Nephron progenitor cell (in vitro differentiated cells): ENCODE measurements at regions not wholly inside any gene's neighbourhood (a gene's known extent, or its start where the extent isn't known, plus 50 kb on each side); places are given as distances from the start of the nearest gene placed in this dataset.
"Not testable (repeated sequence)": the region's sequence is repeated elsewhere in the genome, so short reads cannot be mapped to it uniquely, and the experiment has no call there.

Experiments used
- DNase-seq: peaks from one replicate; pipeline ENCODE4 v3.0.0; 2021
- H3K27ac Mint-ChIP-seq: 2 replicates; pipeline ENCODE4 v1.8.0; 2021; ENCODE audit warnings: mild to moderate bottlenecking, moderate library complexity, mixed read lengths
- H3K27me3 Mint-ChIP-seq: 2 replicates; pipeline ENCODE4 v1.8.0; 2021; ENCODE audit warnings: mild to moderate bottlenecking, low read depth, mixed read lengths; ENCODE audit not compliant: poor library complexity
- H3K36me3 Mint-ChIP-seq: 2 replicates; pipeline ENCODE4 v1.8.0; 2021; ENCODE audit warnings: low read depth, mixed read lengths
- H3K4me1 Mint-ChIP-seq: 2 replicates; pipeline ENCODE4 v1.8.0; 2021; ENCODE audit warnings: mixed read lengths
- H3K4me3 Mint-ChIP-seq: 2 replicates; pipeline ENCODE4 v1.8.0; 2021; ENCODE audit warnings: mild to moderate bottlenecking, moderate library complexity, mixed read lengths
- H3K9me3 Mint-ChIP-seq: 2 replicates; pipeline ENCODE4 v1.8.0; 2021; ENCODE audit warnings: mild to moderate bottlenecking, moderate library complexity, mixed read lengths

GRCh38 chr7:35921338-35921737 lies 120.5 kb downstream of the SEPTIN7 start:
- H3K36me3 Mint-ChIP-seq, H3K9me3 Mint-ChIP-seq, H3K4me3 Mint-ChIP-seq, H3K4me1 Mint-ChIP-seq, H3K27ac Mint-ChIP-seq, DNase-seq, H3K27me3 Mint-ChIP-seq: not testable (repeated sequence)

DNA sequence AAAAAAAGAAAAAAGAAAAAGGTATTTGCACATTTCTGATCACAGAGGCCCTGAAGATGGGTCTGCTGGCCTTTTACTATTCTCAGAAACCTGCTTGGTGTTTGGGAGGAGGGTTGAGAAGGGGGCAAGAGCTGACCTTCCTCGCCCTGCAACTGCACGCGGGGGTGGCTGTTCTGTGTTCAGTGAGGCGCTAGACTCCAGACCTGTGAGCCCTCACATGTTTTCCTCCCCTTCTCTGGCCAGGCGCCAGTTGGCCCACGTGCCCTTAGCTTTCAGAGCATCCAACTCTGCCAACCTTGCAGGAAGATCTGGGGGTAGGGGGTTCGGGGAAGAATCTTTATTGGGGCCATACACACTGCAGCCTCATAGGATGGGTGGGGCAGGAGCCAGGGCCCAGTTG lies 123.8 kb downstream of the SEPTIN7 start:
- H3K4me1 Mint-ChIP-seq, H3K9me3 Mint-ChIP-seq, H3K4me3 Mint-ChIP-seq, H3K27me3 Mint-ChIP-seq, H3K27ac Mint-ChIP-seq, DNase-seq, H3K36me3 Mint-ChIP-seq: not testable (repeated sequence)

DNA sequence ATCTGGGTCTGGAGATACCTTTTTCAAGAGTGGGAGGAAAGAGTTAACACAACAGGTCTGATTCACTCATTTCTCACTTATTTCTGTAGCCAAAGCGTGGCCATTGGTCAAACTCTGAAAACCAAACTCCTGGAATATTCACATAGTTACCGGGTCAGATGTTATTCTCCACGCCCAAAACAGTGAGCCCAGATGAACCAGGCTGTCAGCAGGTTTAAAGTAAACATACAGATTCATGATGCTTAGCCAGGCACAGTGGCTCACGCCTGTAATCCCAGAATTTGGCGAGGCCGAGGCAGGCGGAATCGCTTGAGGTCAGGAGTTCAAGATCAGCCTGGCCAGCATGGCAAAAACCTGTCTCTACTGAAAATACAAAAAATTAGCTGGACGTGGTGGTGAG lies 126.1 kb downstream of the SEPTIN7 start:
- H3K36me3 Mint-ChIP-seq, H3K9me3 Mint-ChIP-seq, H3K27me3 Mint-ChIP-seq: not testable (repeated sequence)

DNA sequence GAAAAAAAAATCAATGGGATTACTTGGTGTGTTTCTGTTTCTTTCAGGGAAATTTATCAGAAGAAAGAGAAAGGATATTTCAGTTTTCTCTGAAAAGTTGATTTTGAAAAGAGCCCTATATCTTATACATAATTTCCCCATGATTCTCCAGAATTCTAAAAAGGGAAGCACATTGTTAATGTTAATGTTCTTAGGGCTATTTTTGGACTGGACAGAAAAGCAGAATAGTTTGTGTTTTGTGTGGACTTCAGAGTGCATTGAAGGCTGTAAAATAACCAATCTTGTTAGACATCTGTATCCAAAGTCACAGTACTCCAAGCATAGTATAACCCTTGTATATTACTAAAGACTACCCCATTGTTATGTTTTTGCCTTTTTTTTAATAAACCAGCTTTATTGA lies 130.3 kb downstream of the SEPTIN7 start:
- not testable (repeated sequence) for H3K4me1 Mint-ChIP-seq, H3K36me3 Mint-ChIP-seq, H3K4me3 Mint-ChIP-seq, H3K9me3 Mint-ChIP-seq, H3K27me3 Mint-ChIP-seq, DNase-seq, H3K27ac Mint-ChIP-seq

More for the DNA sequence above, 126.1 kb downstream of the SEPTIN7 start:
- not testable (repeated sequence) for H3K4me1 Mint-ChIP-seq, DNase-seq, H3K27ac Mint-ChIP-seq, H3K4me3 Mint-ChIP-seq

DNA sequence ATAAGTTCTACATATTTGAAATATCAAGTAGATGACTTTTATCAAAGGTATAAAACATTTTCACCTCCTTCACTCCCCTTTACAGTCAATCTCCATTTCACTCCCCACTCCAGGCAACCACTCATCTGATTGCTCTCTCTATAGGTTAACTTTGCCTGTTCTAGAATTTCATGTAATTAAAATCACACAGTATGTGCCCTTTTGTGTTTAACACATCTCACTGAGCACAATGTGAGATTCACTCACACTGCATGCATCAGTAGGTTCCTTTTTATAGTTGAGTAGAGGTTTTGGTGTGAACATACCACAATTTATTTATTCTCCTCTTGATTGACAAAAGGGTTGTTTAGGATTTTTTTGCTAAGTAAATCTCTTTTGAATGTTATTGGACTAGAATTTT lies 130.7 kb downstream of the SEPTIN7 start:
- not testable (repeated sequence) for H3K4me3 Mint-ChIP-seq, DNase-seq, H3K27me3 Mint-ChIP-seq, H3K36me3 Mint-ChIP-seq, H3K4me1 Mint-ChIP-seq, H3K27ac Mint-ChIP-seq, H3K9me3 Mint-ChIP-seq

DNA sequence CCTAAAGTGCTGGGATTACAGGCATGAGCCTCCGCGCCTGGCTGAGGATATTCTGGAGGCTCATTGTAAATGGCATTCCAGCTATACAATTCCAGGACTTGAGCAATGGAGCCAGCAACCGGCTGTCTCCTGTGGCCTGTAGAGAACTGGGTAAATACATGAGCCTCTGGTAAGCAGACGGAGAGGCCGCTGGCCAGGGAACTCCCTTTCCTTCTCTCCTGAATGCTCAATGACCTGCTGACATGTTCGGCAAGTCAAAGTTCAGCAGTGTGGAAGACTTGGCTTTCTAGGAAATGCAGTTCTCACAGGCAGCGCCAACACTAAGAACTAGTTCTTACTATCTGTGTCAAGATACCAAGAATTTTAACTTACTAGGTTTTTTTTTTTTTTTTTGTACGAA lies 139.8 kb downstream of the SEPTIN7 start:
- H3K27ac Mint-ChIP-seq, H3K4me3 Mint-ChIP-seq: not testable (repeated sequence)

DNA sequence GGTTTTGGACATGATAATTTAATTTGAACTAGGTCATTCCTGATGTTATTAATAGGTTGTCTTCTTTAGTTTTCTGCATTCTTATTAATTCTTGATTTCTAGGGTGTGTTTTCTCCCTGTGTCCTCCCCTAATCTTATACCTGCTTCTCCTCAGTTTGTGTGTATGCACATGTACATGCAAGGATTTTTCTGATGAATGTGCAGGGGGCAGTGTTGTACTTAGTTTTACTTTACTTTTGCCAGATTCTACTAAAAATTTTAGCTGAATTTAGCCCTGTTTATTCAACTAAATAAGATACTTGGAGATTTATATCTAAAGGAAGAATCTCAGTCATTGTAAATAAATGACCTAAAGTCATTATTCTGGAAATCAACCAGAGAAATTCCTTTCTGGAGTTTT lies 144.8 kb downstream of the SEPTIN7 start:
- not testable (repeated sequence) for DNase-seq, H3K36me3 Mint-ChIP-seq, H3K9me3 Mint-ChIP-seq, H3K4me3 Mint-ChIP-seq, H3K4me1 Mint-ChIP-seq, H3K27ac Mint-ChIP-seq, H3K27me3 Mint-ChIP-seq

More for the DNA sequence above, 139.8 kb downstream of the SEPTIN7 start:
- not testable (repeated sequence) for H3K9me3 Mint-ChIP-seq, H3K4me1 Mint-ChIP-seq, DNase-seq, H3K36me3 Mint-ChIP-seq
- peaks cover 10% of the 10 kb centered on the region for H3K27me3 Mint-ChIP-seq

DNA sequence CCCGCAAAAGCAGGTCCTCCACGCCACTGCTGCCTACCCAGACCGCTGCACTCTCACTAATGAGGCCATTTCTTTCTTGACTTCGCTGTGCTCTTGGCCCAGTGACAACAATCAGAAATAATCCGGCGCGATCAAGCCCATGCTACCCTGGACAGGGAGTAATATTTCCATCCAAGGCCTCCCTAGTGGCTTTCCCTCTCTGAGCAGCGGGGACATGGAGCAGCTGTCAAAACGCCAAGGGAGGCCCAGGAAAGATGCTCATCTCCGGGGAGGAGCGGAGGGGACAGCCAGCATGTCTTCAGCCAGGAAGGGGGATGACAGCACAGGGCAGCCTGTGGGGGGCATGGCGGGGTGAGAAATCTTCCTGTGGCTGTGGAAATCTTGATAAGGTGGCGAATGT lies 154.9 kb downstream of the SEPTIN7 start:
- H3K27ac Mint-ChIP-seq, H3K4me3 Mint-ChIP-seq, DNase-seq, H3K27me3 Mint-ChIP-seq, H3K36me3 Mint-ChIP-seq, H3K4me1 Mint-ChIP-seq: not testable (repeated sequence)
- H3K9me3 Mint-ChIP-seq = peaks cover 13% of the 10 kb centered on the region

DNA sequence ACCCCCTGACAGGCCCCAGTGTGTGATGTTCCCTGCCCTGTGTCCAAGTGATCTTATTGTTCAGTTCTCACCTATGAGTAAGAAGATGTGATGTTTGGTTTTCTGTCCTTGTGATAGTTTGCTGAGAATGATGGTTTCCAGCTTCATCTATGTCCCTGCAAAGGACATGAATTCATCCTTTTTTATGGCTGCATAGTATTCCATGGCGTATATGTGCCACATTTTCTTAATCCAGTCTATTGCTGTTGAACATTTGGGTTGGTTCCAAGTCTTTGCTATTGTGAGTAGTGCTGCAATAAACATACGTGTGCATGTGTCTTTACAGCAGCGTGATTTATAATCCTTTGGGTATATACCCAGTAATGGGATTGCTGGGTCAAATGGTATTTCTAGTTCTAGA lies 156.1 kb downstream of the SEPTIN7 start:
- not testable (repeated sequence) for DNase-seq, H3K4me1 Mint-ChIP-seq, H3K27ac Mint-ChIP-seq, H3K27me3 Mint-ChIP-seq, H3K36me3 Mint-ChIP-seq, H3K4me3 Mint-ChIP-seq
- H3K9me3 Mint-ChIP-seq = peaks cover 13% of the 10 kb centered on the region

- H3K27ac Mint-ChIP-seq, H3K4me3 Mint-ChIP-seq, H3K36me3 Mint-ChIP-seq, DNase-seq, H3K27me3 Mint-ChIP-seq, H3K4me1 Mint-ChIP-seq: not testable (repeated sequence)
- peaks cover 12% of the 10 kb centered on the region for H3K9me3 Mint-ChIP-seq
Observed at GRCh38 chr7:35961260-35961659, 160.4 kb downstream of the SEPTIN7 start.

- H3K4me1 Mint-ChIP-seq, H3K9me3 Mint-ChIP-seq, H3K27ac Mint-ChIP-seq, H3K4me3 Mint-ChIP-seq, H3K27me3 Mint-ChIP-seq, H3K36me3 Mint-ChIP-seq, DNase-seq: not testable (repeated sequence)
Observed at GRCh38 chr7:35962607-35963006, 161.8 kb downstream of the SEPTIN7 start.
